Middle frontal gyrus (tissue), 1 donor: ENCODE measurements at regions not wholly inside any gene's neighbourhood (a gene's known extent, or its start where the extent isn't known, plus 50 kb on each side); places are given as distances from the start of the nearest gene placed in this dataset.
"Not testable (repeated sequence)": the region's sequence is repeated elsewhere in the genome, so short reads cannot be mapped to it uniquely, and the experiment has no call there.

Experiments used
- DNase-seq: peaks from one replicate; pipeline ENCODE4 v3.0.0-alpha.2; 2015; ENCODE audit warnings: low spot score; ENCODE audit errors: extremely low spot score

DNA sequence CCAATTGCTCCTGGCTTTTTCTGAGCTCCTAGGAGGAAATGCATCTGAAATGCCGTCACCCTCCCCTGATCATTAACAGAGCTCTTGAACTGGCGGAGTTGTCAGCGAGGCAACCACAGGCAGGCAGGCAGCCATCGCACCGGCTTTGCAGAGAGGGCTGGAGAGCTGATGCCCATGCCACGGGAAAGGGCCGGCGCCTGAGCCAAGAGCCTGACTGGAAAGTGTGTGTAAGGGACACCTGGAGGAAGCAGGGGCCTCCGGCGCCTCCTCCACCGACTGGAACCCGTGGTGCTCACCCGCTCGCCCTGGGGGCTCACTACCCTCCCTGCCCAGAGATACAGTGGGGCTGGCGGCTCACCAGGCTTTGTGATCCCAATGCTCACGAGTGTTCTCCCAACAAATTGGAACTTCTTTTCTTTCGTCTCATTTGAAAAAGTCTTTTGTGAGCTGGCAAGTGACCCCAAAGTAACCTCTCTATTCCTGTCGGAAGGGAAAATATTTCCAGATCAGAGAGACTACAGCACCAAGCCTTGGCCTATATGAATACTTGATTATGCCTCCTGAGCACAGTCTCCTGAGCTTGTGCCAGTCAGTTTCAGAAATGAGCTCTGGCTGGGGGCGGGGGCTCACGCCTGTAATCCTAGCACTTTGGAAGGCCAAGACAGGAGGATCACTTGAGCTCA is 97.7 kb upstream of the SLC25A33 start:
- no peak for DNase-seq

DNA sequence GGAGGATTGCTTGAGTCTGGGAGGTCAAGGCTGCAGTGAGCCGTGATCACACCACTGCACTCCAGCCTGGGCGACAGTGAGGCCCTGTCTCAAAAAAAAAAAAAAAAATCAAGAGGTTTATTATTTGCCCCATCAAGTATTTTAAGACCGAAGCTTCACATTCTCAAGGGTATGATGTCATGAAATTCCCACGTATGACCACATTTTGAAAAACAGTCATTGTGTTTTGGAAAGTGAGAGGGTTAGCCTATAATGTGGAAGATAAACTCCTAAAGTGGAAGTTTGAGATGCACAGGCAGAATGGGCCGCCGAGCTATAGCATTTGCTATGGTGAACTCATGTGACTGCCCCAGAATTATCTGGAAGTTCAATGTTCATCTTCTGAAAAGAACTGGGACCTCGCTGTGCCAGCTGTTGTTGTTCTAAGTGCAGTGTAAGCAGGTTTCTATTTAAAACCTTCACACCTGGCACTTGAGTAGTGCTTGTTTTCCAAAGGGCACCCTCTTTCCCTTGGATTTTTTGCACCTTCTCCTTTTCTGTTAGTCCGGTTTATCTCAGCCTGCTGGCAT is 96.9 kb upstream of the SLC25A33 start:
- DNase-seq = no peak

DNA sequence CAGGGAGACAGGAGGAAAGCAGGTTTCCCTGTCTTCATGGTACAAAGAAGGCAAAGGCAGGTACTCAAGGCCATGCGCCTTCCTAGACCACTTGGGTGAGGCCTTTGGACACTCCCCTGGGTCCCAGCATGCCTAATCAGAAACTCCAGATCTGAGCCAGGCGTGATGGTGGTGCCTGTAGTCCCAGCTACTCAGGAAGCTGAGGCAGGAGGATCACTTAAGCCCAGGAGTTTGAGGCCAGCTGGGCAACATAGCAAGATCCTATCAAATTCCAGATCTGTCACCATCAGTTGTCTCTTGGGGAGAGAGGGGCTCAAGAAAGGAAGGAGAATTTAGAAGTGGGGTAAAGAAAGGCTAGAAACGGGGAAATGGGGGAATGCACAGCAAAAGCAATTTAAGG is 96.3 kb upstream of the SLC25A33 start:
- DNase-seq = no peak

DNA sequence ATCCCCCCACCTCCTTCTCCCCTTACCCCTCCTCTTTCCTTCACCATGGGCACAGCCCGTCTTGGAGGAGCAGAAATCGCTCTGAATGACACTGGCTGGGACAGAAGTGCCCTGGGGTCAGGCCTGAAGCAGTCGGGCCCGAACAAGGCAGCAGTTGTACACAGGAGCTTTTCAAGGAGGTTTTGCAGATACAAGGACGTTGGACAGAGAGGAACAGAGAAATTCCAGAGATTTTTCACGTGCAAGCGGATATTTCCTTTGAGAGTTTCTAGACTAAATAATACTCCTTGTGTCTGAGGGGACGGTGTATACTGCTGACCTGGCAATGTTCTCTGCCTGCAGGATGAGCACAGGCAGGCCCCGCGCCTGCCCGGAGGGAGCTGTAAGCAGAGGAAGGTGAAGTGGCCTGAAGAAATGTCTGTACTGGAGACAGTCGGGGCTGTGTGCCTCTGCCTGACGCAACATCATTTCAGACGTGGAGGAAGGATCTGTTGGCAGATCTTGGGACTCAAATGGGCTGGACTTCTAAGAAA is 95.3 kb upstream of the SLC25A33 start:
- no peak for DNase-seq

DNA sequence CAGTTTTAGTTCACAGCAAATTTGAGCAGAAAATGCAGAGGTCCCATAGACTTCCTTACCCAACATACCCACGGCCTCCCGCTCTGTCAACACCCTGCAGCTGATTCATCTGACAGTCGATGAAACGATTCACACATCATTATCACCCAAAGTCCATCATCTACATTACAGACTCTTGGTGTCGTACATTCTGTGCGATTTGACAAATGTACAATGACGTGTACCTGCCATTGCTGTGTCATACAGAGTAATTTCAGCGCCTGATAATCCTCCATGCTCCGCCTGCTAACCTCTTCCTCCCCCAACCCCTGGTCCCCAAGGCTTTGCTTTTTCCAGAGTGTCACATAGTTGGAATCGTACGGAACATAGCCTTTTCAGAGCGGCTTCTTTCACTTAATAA is 94.7 kb upstream of the SLC25A33 start:
- DNase-seq = no peak

DNA sequence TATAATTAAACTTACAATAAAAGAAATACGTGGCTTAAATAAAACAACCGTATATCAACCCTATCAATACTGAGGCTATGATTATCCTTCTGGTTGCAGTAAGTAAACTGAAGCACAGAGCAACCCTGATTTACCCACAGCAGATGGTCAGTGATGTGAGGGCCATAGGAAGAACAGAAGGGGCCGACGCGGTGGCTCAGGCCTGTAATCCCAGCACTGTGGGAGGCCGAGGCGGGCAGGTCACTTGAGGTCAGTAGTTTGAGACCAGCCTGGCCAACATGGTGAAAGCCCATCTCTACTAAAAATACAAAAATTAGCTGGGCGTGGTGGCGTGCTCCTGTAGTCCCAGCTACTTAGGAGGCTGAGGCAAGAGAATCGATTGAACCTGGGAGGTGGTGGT is 94.2 kb upstream of the SLC25A33 start:
- not testable (repeated sequence) for DNase-seq

DNA sequence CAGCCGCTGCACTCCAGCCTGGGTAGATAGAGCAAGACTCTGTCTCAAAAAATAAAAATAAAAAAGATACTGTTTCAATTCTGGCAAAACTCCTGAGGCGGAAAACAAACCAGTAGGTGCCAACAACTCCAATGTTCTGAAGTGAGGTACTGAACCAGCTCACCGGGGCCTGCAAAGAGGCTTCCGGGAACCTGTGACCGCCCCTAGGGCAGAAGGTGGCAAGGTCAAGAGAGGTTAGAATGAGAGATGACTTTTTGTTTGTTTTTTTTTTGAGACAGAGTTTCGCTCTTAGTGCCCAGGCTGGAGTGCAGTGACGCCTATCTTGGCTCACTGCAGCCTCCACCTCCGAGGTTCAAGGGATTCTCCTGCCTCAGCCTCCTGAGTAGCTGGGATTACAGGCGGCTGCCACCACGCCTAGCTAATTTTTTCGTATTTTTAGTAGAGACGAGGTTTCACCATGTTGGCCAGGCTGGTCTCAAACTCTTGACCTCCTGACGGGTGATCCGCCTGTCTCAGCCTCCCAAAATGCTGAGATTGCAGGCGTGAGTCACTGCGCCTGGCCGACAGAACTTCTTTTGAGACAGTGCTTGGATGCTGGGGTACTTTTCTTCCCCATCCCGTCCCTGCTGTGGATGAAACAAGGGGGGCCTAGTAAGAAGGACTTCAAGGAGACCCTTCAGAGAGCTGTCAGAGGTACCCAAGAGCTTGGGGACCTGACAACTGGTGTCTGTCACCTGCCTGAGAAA is 91.9 kb upstream of the SLC25A33 start:
- no peak for DNase-seq

DNA sequence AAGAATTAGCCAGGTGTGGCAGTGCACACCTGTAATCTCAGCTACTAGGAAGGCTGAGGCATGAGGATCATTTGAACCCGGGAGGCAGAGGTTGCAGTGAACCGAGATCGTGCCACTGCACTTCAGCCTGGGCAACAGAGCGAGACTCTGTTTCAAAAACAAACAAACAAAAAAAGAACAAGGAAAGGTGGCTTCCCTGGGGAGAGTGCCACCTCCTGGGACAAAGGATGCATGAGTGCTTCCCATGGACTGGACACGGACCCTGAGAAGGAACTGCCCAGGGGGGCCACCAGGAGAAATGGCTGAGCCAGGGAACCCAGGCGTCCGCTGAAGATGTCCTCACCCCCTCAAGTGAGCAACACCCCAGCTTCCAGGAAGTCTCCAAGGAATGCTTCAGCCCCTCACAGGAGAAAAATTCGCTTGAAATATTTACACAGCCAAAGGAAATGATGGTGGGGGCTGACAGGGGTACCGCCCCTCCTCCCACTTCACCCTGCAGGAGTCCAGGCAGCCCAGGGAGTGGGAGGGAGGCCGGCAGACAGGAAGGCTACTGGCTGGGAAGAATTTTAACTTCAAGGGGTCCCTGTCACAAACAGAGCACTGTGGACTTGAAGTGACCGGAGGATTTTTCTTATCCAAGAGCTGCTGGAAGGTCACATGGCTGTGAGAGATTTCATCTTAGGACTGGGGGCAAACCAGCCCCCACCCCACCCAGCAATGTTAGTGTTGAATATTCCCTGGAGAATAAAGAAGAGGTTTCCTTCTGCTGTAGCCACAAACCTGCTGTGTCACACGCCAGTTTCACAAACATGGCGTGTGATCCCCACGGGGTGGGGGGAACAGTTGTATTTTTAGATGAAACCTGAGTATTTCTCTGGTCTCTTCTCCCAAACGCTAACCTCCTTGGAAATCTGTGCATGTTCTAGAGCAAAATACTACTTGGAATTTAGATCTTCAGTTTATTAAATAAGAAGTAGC is 90.8 kb upstream of the SLC25A33 start:
- no peak for DNase-seq

DNA sequence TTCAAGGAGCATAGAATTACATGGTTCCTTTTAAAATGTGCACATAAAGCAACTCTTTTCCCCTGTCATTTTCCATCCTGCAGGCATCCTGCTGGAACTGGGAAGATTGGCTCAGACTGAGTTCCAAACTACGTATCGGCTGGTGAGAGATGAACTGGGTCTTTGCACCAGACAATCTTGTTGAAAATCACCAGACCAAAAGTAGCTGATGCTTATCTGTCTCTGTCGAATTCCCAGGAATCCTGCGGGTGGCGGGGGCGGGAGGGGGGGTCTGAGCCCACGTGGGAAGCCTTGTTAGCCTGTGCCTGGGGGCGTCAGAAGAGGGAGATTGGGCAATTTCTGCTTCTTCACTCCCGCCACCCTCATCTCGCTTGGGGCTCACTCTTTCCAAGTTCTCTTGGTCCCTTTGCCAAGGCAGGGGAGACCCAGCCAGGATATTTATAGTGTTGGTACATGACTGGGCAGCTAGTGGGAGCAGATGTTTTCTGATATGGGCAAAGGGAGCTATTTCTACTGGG is 90.1 kb upstream of the SLC25A33 start:
- no peak for DNase-seq

DNA sequence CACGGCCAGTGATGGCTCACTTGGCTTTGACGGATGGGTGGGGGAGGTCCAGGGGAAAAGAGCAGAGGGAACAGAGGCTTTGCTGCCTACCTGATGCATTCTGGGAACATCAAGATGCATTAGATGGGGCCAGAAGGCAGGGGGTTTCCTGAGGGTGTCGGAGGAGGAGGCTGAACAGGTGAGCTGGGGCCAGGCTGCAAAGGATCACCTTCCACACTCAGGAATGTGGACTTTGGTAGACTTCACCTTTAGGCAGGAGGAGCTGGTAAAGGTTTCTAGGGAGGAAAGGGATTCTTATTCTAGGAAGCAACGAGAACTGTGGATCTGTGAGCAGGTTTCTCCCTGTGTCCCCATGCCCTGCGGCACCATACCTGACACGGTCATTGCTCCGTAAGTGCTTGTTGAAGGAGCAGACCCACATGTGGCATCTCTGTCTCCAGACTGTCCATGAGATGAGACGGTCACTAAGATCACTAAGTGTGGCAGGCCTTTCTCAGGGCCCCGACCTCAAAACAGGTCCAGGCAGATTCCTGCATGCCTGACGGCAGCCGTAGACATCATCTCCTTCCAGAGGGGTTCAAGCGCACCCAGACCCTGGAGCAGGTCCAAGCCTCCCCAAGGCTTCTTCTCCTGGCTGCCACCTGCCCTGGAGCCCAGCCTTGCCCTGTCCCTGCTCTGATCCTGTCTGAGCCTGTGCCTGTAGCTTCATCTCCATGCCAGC is 89.1 kb upstream of the SLC25A33 start:
- DNase-seq = no peak

DNA sequence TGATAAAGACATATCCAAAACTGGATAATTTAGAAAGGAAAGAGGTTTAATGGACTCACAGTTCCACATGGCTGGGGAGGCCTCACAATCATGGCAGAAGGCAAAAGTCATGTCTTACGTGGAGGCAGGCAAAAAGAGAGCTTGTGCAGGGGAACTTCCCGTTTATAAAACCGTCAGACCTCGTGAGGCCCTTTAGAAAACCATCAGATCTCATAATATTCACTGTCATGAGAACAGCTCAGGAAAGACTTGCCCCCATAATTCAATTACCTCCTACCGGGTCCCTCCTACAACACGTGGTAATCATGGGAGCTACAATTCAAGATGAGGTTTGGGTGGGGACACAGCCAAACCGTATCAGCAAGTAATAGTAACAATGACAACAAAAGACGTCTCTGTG is 88.2 kb upstream of the SLC25A33 start:
- no peak for DNase-seq

DNA sequence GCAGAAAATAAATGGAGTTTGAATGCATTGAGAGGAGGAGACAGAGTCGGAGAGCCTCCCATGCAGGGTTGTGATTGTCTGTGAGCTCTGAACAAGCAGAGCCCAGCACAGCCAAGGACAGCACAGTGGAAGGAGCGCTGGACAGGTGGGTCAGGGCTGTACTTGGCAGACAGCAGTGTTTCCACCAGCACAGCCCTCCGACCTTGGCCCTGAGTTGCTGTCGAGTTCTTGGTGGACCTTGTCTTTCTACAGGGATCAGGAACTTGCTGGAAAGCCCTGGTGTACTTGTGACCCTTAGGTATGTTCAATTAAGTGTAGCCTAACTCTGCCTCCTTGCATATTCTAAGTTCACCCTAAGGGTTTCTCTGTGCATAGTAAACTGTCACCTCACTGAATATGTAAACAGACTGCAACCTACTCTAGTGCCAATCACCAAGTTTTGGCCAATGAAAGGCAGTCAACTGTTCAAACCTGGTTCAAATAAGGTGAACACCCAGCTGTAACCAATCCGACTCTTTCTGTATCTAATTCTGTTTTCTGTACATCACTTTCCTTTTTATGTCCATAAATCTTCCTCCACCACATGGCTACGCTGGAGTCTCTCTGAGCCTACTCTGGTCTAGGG is 86.6 kb upstream of the SLC25A33 start:
- DNase-seq = no peak

DNA sequence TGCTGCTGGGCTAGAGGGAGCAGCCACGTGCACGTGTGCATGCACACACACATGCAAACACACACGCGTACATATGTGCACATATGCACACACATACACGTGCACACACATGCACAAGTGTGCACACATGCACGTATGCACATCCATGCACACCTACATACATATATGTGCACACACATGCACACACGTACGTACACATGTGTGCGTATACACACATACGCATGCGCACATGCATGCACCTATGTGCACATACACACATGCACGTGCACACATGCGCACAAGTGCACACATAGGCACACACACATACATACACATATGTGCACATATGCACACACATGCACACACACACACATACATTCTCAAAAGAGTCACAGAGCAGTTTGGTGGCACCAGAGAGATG is 85.9 kb upstream of the SLC25A33 start:
- no peak for DNase-seq

DNA sequence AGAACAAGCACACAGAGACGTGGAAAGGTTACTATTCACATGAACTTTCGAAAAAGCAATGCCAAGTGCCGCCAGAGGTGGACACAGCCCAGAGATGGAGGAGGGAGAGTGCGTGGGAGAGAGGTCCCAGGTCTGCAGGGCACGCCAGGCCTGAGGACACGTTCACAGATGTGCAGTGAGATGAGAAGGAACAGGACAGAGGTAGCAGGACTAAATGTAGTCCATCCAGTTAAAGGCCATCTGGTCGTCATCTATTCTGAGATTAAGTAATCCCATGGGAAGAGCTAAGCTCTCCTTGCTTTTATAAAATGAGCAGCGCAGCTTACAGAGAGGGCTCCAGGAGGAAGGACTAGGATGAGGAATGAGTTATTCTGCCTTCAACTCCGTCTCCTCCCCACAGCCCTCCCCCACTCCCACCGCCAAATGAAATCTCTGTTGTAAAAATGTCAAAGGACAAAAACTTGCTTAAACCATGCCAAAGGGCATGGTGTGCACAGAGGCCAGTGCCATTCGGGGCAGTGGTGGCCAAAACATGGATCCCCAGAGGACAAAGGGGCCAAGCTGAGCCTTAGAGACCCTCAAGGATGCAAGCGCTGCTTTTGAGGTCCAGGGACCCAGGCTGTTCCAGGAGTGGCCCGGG is 85.4 kb upstream of the SLC25A33 start:
- DNase-seq = no peak

DNA sequence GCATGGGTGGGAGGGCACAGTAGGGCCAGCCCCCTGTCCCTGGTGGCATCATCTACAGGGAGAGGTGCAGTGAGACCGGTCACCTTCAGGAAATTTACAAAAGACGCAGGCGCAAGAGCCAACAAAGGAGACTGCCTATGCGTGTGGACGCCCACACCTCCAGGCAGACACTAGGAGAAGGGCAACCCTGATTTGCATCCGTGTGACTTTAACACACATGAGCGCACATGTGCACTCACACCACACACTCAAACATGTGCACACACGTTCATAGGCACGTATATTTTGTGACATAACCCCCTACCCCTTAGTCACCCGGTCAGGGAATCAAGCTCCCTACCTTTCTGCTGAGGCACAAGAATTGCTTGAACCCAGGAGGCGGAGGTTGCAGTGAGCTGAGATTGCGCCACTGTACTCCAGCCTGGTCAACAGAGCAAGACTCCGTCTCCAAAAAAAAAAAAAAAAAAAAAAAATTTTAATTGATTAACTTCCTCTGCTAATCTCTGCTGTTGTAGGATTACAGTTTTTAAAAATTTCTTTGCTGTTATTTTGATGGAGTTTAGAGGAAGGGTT is 84.7 kb upstream of the SLC25A33 start:
- no peak for DNase-seq

DNA sequence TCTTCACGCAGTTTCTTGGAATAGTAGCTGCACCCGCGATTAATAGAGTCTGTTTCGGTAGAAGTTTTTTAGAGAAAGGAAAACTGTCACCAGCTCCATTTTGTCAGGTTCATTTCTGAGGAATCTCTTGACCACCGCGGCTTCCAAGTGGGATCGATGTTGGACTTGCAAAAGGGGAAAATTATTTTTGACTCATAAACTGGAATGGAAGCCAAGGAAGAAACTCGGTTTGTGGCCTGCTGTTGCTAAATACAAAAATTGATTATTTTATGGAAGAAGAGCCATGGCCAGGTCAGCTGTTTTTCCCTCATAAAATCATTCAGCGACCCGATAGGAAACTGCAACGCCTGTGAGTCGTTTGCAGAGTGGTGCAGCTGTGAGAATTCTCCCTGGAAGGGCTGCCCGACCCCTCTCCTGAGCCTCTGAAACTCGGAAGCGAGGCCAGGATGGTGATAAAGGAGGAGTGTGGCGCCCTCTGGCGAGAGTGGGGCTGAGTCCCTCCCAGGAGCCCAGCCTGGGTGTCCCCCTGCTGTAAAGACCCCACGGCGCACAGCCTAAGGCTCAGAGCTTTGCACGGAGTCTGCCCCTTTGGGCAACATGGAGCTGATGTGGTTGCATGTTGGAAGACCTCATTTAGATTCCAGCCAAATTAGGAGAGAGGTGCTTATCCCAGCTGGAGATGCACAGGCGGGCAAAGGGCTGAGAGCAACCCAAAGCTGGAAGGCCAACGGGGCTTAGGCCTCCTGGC is 83.6 kb upstream of the SLC25A33 start:
- no peak for DNase-seq

DNA sequence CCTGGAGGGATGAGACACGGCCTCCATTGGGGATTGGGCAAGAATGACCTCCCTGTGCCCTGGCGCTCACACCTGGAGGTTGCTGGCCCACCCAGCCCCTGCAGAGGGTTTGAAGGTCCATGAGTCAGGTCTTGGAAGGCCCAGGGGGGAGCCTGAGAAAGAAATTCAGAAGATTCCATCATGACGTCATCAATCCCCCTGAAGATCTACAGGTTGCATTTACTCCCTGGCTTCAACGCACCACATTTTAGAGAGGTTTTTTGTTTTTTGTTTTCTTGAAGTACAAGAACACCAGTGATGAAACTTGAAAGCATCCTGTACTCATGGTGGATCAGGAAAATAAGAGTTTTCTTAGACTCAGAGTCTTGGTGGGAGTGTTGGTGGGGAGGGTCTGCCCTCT is 82.4 kb upstream of the SLC25A33 start:
- DNase-seq = no peak

DNA sequence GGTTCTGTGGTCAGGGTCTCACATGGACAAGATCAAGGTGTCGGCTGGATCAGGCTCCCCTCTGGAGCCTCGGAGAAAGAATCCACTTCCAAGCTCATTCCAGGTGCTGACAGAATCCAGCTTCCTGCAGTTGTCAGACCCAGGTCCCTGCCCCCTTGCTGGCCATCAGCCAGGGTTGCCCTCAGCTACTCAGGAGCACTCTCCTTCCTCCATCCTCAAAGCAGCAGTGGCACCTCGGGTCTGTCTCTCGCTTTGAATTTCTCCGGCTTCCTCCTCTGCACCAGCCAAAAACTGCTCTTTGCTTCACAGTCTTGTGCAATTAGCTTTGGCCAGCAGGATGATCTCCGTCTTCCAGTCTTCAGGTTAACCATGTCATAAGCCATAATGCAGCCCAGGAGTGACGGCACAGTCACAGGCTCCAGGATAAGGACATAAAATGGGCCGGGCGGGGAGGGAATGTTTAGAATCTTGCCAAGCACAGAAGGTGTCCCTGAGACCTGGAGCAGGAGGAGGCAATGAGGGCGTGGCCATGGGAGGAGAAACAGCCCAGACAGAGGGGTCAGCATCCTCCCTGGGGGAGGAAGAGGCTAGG is 79.4 kb upstream of the SLC25A33 start:
- no peak for DNase-seq
